NCI-H510A (cell line): ENCODE measurements at regions not wholly inside any gene's neighbourhood (a gene's known extent, or its start where the extent isn't known, plus 50 kb on each side); places are given as distances from the start of the nearest gene placed in this dataset.
"Not testable (repeated sequence)": the region's sequence is repeated elsewhere in the genome, so short reads cannot be mapped to it uniquely, and the experiment has no call there.

Source experiments
- DNase-seq: peaks from one replicate; lab custom pipeline; 2025; lab: John Stamatoyannopoulos, UW

- no peak for DNase-seq
These were observed 50.9 kb upstream of the MITF start for GRCh38 chr3:69688400-69688799.

DNA sequence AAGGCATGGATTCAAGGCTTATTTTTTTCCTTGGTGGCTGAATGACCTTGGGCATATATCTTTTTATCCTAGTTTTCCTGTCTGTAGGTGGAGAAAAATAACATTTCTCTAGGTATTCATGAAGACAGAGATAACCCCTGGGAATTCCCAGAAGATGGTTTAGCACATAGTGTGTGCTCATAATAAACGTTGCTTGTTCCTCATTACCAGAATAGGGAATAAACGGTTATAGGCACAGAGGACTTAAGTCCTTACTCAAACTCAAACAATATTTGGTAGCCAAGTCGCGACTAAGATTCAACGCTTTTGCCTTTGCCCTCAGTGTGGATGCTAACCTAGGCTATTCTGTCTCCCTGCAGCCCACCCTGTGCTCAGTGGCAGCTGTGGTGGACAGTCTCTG is 51.6 kb upstream of the MITF start:
- no peak for DNase-seq

DNA sequence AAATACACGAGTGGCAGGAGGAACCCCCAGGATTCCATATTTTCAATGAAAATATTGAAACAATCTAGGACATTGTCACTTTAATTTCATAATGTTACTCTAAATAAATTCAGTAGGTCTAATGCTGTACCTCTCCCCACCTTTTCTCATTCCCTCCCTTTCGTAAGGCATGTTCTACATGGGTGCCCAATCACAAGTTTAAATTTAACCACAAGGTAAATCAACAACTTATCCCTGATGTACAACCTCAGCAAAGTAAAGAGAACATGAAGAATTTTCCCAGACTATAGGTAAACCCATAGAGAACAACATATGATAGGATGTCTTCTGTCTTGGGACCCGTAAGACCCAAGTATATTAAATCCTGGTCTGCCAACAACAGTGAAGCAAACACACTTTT is 53.2 kb upstream of the MITF start:
- DNase-seq: no peak

- no peak for DNase-seq
These were observed 54.8 kb upstream of the MITF start for GRCh38 chr3:69684309-69684961.

DNA sequence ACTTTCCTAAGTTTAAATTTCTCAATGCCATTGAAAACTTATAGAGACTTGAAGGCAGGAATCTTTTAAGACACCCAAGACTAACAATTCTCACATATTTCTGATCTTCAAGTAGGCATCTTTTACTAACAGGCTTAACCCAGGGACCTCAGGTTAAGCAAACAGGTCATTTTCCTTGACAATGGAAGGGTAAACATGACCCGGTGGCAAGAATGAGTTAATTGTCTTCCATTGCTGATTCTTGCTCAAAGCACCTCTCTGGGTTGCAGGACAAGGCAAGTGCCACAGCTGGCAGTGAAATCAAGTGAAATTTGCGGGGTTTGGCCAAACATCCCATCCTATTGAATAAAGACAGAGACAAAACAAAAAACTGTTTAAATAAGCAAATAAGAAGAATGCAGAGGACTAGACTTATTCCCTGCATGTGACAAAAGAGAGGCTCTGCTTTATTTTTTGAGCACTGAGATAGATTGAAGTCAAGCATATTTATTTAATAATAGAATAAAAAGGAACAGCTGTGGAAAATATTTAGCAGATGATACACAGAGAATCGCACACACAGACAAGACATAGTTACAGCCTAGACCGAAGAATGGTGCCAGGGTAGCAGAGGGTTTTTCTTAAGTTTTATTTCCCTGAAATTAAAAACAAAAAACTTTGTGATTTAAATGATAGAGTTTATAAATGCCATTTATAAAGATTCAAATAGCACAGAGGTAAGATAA is 56.0 kb upstream of the MITF start:
- DNase-seq: no peak

DNA sequence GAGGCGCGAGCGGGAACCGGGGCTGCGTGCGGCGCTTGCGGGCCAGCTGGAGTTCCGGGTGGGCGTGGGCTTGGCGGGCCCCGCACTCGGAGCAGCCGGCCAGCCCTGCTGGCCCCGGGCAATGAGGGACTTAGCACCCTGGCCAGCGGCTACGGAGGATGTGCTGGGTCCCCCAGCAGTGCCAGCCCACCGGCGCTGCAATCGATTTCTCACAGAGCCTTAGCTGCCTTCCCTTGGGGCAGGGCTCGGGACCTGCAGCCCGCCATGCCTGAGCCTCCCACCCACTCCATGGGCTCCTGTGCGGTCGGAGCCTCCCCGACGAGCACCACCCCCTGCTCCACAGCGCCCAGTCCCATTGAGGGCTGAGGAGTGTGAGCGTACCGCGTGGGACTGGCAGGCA is 61.8 kb upstream of the MITF start:
- DNase-seq: not testable (repeated sequence)

DNA sequence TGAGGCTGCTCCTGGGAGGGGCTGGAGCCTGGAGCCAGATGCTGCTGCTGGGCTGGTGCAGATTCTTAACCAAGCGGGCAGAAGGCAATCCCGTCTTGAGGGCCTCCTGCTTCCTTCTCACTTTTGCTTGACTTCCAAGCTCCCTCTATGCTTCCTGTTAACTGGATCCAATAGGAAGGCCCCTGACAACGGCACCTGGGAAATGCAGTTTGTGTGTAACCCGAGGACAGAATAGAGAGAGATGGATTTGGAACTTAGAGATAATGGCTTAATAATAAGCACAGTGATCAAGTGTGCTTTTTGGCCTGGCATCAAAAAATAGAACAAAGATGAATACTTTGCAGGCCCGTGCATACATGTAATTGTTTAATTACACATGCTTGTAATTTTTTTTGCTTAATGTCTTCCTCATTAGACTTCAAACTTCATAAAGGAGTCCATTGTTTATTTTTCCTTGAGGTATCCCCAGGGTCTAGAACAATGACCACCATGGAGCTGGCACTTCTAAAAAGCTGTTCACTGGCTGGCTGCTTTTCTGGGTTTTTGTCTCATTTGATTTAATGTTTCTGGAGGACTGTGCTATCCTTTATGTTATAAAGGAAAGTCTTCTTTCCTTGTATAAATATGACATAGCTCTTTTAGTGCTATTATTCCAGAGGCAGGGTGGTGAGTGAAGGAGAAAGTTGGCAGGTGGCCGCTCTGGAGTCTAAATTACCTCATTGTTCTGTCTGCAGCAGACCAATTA is 63.3 kb upstream of the MITF start:
- no peak for DNase-seq

DNA sequence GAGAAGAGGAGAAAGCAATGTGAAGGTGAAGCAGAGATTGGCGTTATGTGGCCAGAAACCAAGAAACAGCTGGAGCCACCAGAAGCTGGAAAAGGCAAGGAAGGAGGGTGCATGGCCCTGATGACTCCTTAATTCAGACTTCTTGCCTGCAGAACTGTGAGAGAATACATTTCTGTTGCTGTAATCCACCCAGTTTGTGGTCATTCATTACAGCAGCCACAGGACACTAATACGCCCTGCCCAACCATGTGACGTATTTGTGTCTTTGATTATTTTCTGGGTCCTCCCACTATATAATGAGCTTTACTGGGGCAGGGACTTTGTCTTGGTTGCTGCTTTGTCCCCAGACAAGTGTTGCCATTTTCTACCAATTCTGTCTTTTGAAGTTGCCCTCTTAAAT is 64.5 kb upstream of the MITF start:
- no peak for DNase-seq

GRCh38 chr3:69671082-69671952 is 67.9 kb upstream of the MITF start:
- DNase-seq: no peak

DNA sequence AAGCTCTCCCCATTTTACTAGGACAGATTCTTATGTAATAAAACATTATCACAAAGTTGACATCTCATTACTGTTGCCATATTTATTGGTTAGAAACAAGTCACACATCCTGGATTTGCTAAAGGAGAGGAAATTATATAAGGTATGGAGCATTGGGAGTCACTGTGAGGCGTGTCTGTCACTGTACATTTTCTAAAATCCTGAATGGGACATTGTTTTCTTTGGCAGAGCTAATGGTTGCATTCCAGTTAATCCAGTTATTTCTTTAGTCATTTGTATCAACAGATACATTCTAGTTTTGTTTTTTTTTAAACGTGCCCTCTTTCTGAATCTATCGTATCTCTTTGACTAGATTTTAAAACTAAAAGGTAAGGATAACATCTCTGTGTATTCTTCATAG is 70.2 kb upstream of the MITF start:
- no peak for DNase-seq

DNA sequence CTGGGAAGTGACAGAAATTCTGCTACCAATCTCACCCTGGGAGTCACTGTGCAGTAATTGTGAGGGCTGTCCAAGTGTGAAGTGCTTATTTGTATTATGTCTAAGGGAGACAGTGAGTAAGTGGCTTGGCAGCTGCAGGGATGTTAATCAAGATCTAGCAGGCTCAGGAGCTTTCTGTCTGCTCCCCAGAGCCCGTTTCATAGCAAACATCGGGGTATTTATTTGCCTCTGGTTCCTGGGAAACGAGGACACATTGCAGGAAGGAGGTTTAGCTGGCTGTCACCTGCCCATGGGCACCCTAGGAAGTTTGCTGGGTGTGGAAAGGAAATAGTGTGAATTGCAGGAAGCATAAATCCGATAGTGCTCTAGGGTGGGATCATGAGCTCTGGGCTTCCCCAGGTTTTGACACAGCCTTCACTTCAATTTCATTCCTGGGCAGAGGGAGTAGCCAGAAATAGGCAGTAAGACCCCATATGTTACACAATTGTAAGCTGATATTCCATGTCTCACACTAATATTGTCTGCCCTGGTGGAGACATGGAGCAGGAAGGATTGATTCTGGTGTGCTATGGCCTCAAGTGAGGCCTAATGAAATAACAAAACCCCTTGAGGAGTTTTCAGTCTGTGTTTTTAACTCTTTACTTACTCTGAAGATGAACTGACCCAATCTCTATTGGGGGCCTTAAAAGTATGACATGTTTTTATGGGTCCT is 74.1 kb upstream of the MITF start:
- peak; percentile 20 for DNase-seq

DNA sequence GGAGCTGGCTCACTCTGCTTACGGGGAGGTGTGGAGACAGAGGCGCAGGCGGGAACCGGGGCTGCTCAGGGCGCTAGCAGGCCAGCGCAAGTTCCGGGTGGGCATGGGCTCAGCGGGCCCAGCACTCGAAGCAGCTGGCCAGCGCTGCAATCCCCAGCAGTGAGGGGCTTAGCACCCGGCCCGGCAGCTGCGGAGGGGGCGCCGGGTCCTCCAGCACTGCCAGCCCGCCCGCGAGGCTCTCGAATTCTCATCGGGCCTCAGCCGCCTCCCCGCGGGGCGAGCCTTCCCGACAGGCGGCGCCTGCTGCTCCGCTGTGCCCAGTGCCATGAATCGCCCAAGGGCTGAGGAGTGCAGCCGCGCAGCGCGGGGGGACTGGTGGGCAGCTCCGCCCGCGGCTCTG is 78.6 kb upstream of the MITF start:
- no peak for DNase-seq

GRCh38 chr3:69659180-69659910 is 79.9 kb upstream of the MITF start:
- no peak for DNase-seq

- no peak for DNase-seq
These were observed 80.6 kb upstream of the MITF start for GRCh38 chr3:69658514-69659140.

- not testable (repeated sequence) for DNase-seq
These were observed 82.2 kb upstream of the MITF start for GRCh38 chr3:69657030-69657429.

DNA sequence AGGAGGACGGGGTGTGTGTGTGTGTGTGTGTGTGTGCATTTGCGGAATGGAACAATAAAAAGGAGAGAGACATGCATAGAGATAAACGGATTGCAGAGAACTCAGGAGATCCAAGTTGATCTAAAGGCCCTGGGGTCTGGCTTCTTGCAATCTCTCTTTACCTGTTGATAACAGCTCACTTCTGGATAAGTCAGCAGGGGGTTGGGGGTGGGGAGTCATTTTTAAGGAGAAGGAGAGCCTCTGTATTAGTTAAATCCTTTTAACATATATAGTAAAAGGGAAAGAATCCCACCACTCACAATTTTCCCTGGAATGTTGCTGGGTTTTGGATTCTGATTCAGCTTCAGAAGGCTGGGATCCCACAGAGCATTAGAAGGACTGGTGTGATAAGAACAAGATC is 87.5 kb upstream of the MITF start:
- DNase-seq: no peak

DNA sequence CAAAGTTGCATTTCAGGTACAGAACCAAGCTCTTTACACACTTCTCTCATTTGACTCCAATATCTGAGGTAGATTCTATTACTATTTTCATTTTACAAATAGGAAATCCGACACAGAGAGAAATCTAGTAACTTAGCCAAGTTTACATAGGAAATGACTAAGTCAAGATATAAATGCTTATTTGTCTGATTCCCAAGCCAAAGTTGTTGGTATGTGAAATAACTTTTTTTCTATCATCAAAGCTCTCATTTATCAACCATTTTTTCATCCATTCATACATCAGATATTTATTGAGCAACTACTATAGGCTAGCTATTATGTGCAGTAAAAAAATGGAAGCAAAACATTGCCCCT is 89.2 kb upstream of the MITF start:
- no peak for DNase-seq

- DNase-seq: no peak
These were observed 89.9 kb upstream of the MITF start for GRCh38 chr3:69649120-69650065.

DNA sequence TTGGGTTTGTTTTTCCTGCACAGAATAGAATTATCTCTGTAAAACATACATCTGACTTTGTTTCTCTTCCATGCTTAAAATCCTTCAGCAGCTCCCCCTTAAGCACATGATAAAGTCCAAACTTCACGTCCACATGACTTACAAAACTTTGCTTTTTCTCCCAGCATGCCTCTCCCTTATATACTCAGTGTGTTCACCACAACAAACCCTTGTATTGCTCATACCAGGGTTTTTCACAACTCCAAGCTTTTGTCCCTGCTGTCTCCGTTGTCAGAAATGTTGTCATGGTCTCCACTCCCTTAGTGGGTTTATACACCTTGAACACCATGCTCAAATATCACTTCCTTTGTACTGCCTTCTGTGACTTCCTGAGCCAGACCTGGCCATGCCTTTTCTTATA is 91.1 kb upstream of the MITF start:
- no peak for DNase-seq
